ENCODE measurements at regions not wholly inside any gene's neighbourhood (a gene's known extent, or its start where the extent isn't known, plus 50 kb on each side); places are given as distances from the start of the nearest gene placed in this dataset.
"Not testable (repeated sequence)": the region's sequence is repeated elsewhere in the genome, so short reads cannot be mapped to it uniquely, and the experiment has no call there.

- DNase-seq (ENCODE audit: low spot score): no peak
Measured at GRCh38 chr1:90824551-90824950, 107.4 kb upstream of the BARHL2 start.

- no peak for DNase-seq (ENCODE audit: low spot score)
Measured at GRCh38 chr1:90823686-90824085, 106.6 kb upstream of the BARHL2 start.

- DNase-seq (ENCODE audit: low spot score): no peak
Measured at GRCh38 chr1:90821788-90822359, 104.8 kb upstream of the BARHL2 start.

- no peak for DNase-seq (ENCODE audit: low spot score)
Measured at GRCh38 chr1:90821152-90821787, 104.2 kb upstream of the BARHL2 start.

- DNase-seq (ENCODE audit: low spot score): no peak
Measured at GRCh38 chr1:90820745-90821144, 103.6 kb upstream of the BARHL2 start.

- DNase-seq (ENCODE audit: low spot score): no peak
Measured at GRCh38 chr1:90817399-90817798, 100.3 kb upstream of the BARHL2 start.

- DNase-seq (ENCODE audit: low spot score): not testable (repeated sequence)
Measured at GRCh38 chr1:90812237-90812636, 95.1 kb upstream of the BARHL2 start.

GRCh38 chr1:90811444-90811950 is 94.4 kb upstream of the BARHL2 start:
- DNase-seq (ENCODE audit: low spot score): not testable (repeated sequence)

- DNase-seq (ENCODE audit: low spot score): no peak
Measured at GRCh38 chr1:90810681-90811080, 93.6 kb upstream of the BARHL2 start.

GRCh38 chr1:90809996-90810395 is 92.9 kb upstream of the BARHL2 start:
- no peak for DNase-seq (ENCODE audit: low spot score)

- DNase-seq (ENCODE audit: low spot score): no peak
Measured at GRCh38 chr1:90809093-90809492, 92.0 kb upstream of the BARHL2 start.

- no peak for DNase-seq (ENCODE audit: low spot score)
Measured at GRCh38 chr1:90807329-90807728, 90.2 kb upstream of the BARHL2 start.

- no peak for DNase-seq (ENCODE audit: low spot score)
Measured at GRCh38 chr1:90802622-90803021, 85.5 kb upstream of the BARHL2 start.

GRCh38 chr1:90800012-90800717 is 83.1 kb upstream of the BARHL2 start:
- no peak for DNase-seq (ENCODE audit: low spot score)

GRCh38 chr1:90799326-90799725 is 82.2 kb upstream of the BARHL2 start:
- DNase-seq (ENCODE audit: low spot score): no peak

- DNase-seq (ENCODE audit: low spot score): no peak
Measured at GRCh38 chr1:90798883-90799282, 81.8 kb upstream of the BARHL2 start.

GRCh38 chr1:90798344-90798743 is 81.2 kb upstream of the BARHL2 start:
- DNase-seq (ENCODE audit: low spot score): no peak

- no peak for DNase-seq (ENCODE audit: low spot score)
Measured at GRCh38 chr1:90795431-90795830, 78.3 kb upstream of the BARHL2 start.

- DNase-seq (ENCODE audit: low spot score): no peak
Measured at GRCh38 chr1:90786709-90787108, 69.6 kb upstream of the BARHL2 start.

- DNase-seq (ENCODE audit: low spot score): no peak
Measured at GRCh38 chr1:90784186-90784847, 67.2 kb upstream of the BARHL2 start.

- DNase-seq (ENCODE audit: low spot score): no peak
Measured at GRCh38 chr1:90783181-90783580, 66.1 kb upstream of the BARHL2 start.

GRCh38 chr1:90782046-90782445 is 64.9 kb upstream of the BARHL2 start:
- DNase-seq (ENCODE audit: low spot score): no peak

- no peak for DNase-seq (ENCODE audit: low spot score)
Measured at GRCh38 chr1:90781534-90781933, 64.4 kb upstream of the BARHL2 start.
